HepG2 (cell line): ENCODE measurements at regions not wholly inside any gene's neighbourhood (a gene's known extent, or its start where the extent isn't known, plus 50 kb on each side); places are given as distances from the start of the nearest gene placed in this dataset.
A peak's percentile ranks its signal among the peaks of the same experiment; 100 is the strongest.

ENCODE experiments used
- ATAC-seq: fragments of 200-7000 bp; cut with Tn5 transposase; 3 replicates; pipeline ENCODE4 v1.9.1; 2020; ENCODE audit warnings: mild to moderate bottlenecking, moderate library complexity
- BruUV-seq: library from RNA; stranded (reverse); fragments of 400-500 nt; replicated peaks from 2 replicates; lab custom pipeline; 2021; lab: Mats Ljungman, UMichigan
- CTCF ChIA-PET: fragments of 300-600 bp; formaldehyde crosslinking; extraction: SDS; loops from one replicate; lab custom pipeline; 2021; ENCODE audit warnings: low total read pairs, inconsistent platforms, low intra/inter-chr PET ratio; lab: Yijun Ruan, JAX
- POLR2A ChIA-PET: fragments of 350-600 bp; sonication (Branson Sonifier 250); formaldehyde crosslinking; loops from one replicate; lab custom pipeline; 2020; ENCODE audit warnings: antibody characterized with exemption, inconsistent platforms; lab: Yijun Ruan, JAX
- DNase-seq: peaks from one replicate; pipeline ENCODE4 v3.0.0-alpha.2; 2015; ENCODE audit warnings: low spot score
- FAIRE-seq: peaks from 3 replicates; lab custom pipeline; 2011; peaks lifted over from hg19 to GRCh38; lab: Jason Lieb, UNC
- H2AFZ ChIP-seq: one replicate; pipeline ENCODE4 v1.6.1; 2011; ENCODE audit warnings: low read length, inconsistent platforms
- H3K27ac ChIP-seq: fragments of 300-600 bp; 3 replicates; pipeline ENCODE4 v1.8.0; 2011; ENCODE audit warnings: mixed run types, mild to moderate bottlenecking, mixed read lengths, low read length, inconsistent platforms; ENCODE audit not compliant: insufficient read depth; ENCODE audit errors: extremely low read length
- H3K27me3 ChIP-seq, 2 experiments: fragments of 200-600 bp in 1 of 2; 2 replicates in 1 of 2; 3 replicates in 1 of 2; pipeline versions ENCODE4 v1.6.0 to v1.8.0; 2011; ENCODE audit warnings: low read length in 2 of 2, mild to moderate bottlenecking in 2 of 2, moderate library complexity in 2 of 2, inconsistent platforms in 1 of 2; ENCODE audit not compliant: insufficient read depth in 2 of 2, control insufficient read depth in 1 of 2
- H3K36me3 ChIP-seq, 2 experiments: fragments of 200-600 bp in 1 of 2; replicated peaks in 1 of 2; 2 replicates in 1 of 2; 3 replicates in 1 of 2; pipeline versions ENCODE4 v1.5.1 to v1.8.0; 2011; ENCODE audit warnings: low read length in 2 of 2, inconsistent platforms in 1 of 2; ENCODE audit not compliant: insufficient read depth in 2 of 2, control insufficient read depth in 1 of 2
- H3K4me1 ChIP-seq: 2 replicates; pipeline ENCODE4 v1.5.1; 2012; ENCODE audit warnings: low read length, inconsistent platforms; ENCODE audit not compliant: insufficient read depth
- H3K4me2 ChIP-seq: 2 replicates; pipeline ENCODE4 v1.6.0; 2011; ENCODE audit warnings: low read depth, low read length, inconsistent platforms
- H3K4me3 ChIP-seq, 3 experiments: fragments of 200-600 bp in 1 of 3; sonication (generic), shearing (Covaris generic) in 1 of 3; replicated peaks in 1 of 3; 2 replicates each; pipeline ENCODE4 v1.5.1; 2011 to 2016; ENCODE audit warnings: low read length in 3 of 3, inconsistent platforms in 2 of 3, low read depth in 2 of 3, mild to moderate bottlenecking in 2 of 3, control low read depth in 1 of 3, mixed read lengths in 1 of 3; ENCODE audit not compliant: insufficient read depth in 1 of 3
- H3K79me2 ChIP-seq: one replicate; pipeline ENCODE4 v1.6.1; 2011; ENCODE audit warnings: low read length, inconsistent platforms; ENCODE audit not compliant: insufficient read depth
- H3K9ac ChIP-seq: 2 replicates; pipeline ENCODE4 v1.6.0; 2011; ENCODE audit warnings: mild to moderate bottlenecking, low read depth, low read length, inconsistent platforms; ENCODE audit not compliant: insufficient read depth
- H3K9me3 ChIP-seq: 2 replicates; pipeline ENCODE4 v1.5.1; 2012; ENCODE audit warnings: mild to moderate bottlenecking, low read length
- H4K20me1 ChIP-seq: 2 replicates; pipeline ENCODE4 v1.6.0; 2011; ENCODE audit warnings: inconsistent platforms, mild to moderate bottlenecking, low read length, moderate library complexity; ENCODE audit not compliant: insufficient read depth
- ARID5B ChIP-seq: IDR thresholded peaks from 2 replicates; pipeline ENCODE4 v1.4.0; 2020; ENCODE audit warnings: mild to moderate bottlenecking, missing genetic modification reagents
- ISL2 ChIP-seq: sonication (generic); formaldehyde crosslinking; IDR thresholded peaks from 2 replicates; pipeline ENCODE4 v1.5.0; 2020; ENCODE audit warnings: missing genetic modification reagents
- KDM2A ChIP-seq: sonication (generic); formaldehyde crosslinking; IDR thresholded peaks from 2 replicates; pipeline ENCODE4 v1.4.0; 2020; ENCODE audit warnings: low read depth, missing genetic modification reagents, borderline replicate concordance
- MNT ChIP-seq: fragments of 450-650 bp; IDR thresholded peaks from 2 replicates; pipeline ENCODE4 v1.6.1; 2016
- NFE2L2 ChIP-seq: fragments of 150-350 bp; IDR thresholded peaks from 2 replicates; pipeline ENCODE4 v1.6.1; 2014; ENCODE audit warnings: low read length
- SKI ChIP-seq: fragments of 450-650 bp; IDR thresholded peaks from one replicate; pipeline ENCODE4 v1.6.1; 2018; ENCODE audit warnings: mild to moderate bottlenecking; ENCODE audit not compliant: partially characterized antibody
- ZMYM4 ChIP-seq: sonication (generic); formaldehyde crosslinking; IDR thresholded peaks from 2 replicates; pipeline ENCODE4 v1.8.1; 2023; ENCODE audit warnings: mild to moderate bottlenecking, missing genetic modification reagents
- ZNF329 ChIP-seq: sonication (generic); formaldehyde crosslinking; IDR thresholded peaks from 2 replicates; pipeline ENCODE4 v1.9.0; 2021; ENCODE audit warnings: low read depth, mild to moderate bottlenecking, missing genetic modification reagents
- ZNF770 ChIP-seq: sonication (generic); formaldehyde crosslinking; IDR thresholded peaks from 2 replicates; pipeline ENCODE4 v1.5.0; 2020; ENCODE audit warnings: mild to moderate bottlenecking, missing genetic modification reagents
- WGBS: methylation state at CpG from one replicate; pipeline ENCODE4 v1.1.6; 2017; ENCODE audit warnings: low lambda C conversion rate; 5-methylcytosine and 5-hydroxymethylcytosine counted together
- in situ Hi-C: cut with HindIII; loops from 2 replicates; pipeline ENCODE4 v1.10.0; 2017; ENCODE audit warnings: low pct_unique_long_range_greater_than_20kb; ENCODE audit not compliant: extremely low pct_ligation_motif_present
- intact Hi-C: fragments of 100-400 bp; cut with micrococcal nuclease; formaldehyde crosslinking; loops from one replicate; pipeline ENCODE4 v1.10.0; 2022; ENCODE audit not compliant: unreplicated experiment

- H3K9ac ChIP-seq, result no peak overlapping the region
- H3K4me3 ChIP-seq, result no peak overlapping the region
- H3K36me3 ChIP-seq, result no peaks in the 10 kb centered on the region
- no peaks in the 10 kb centered on the region for H4K20me1 ChIP-seq
- FAIRE-seq, result no peak
- CTCF ChIA-PET, result no interaction called here
- intact Hi-C loops, result no loop called here
- no peaks in the 10 kb centered on the region for H3K79me2 ChIP-seq
- no peak overlapping the region for H3K27ac ChIP-seq
- no peak for DNase-seq
- 10% methylated on average over 3 of the region's 5 CpGs for WGBS
- in situ Hi-C loops, result no loop called here
- no peak overlapping the region for H2AFZ ChIP-seq
- peaks cover 17% of the 10 kb centered on the region for H3K9me3 ChIP-seq
- POLR2A ChIA-PET, result no interaction called here
- H3K27me3 ChIP-seq, result no peaks in the 10 kb centered on the region
- BruUV-seq, result no TSS peak
- peak; percentile 88 for TF ChIP-seq MNT
- TF ChIP-seq NFE2L2, result no peak
- H3K4me2 ChIP-seq, result no peak overlapping the region
- no peaks in the 10 kb centered on the region for H3K4me1 ChIP-seq
- ATAC-seq, result no peak
These were observed 123.8 kb upstream of the IRS2 start for GRCh38 chr13:109910194-109910593.

- whole genome bisulfite sequencing, result 0% methylated on average over 3 of the region's 3 CpGs
These were observed 120.6 kb upstream of the IRS2 start for GRCh38 chr13:109906976-109907375.

More at GRCh38 chr13:109906976-109907375, 120.6 kb upstream of the IRS2 start:
- POLR2A ChIA-PET, result no interaction called here
- no TSS peak for BruUV-seq
- H3K9ac ChIP-seq, result no peak overlapping the region
- no peaks in the 10 kb centered on the region for H3K79me2 ChIP-seq
- no peaks in the 10 kb centered on the region for H3K27me3 ChIP-seq
- CTCF ChIA-PET, result no interaction called here
- no peak overlapping the region for H2AFZ ChIP-seq
- intact Hi-C loops, result no loop called here
- peaks cover 17% of the 10 kb centered on the region for H3K9me3 ChIP-seq
- no peak overlapping the region for H3K4me2 ChIP-seq
- no peaks in the 10 kb centered on the region for H3K4me1 ChIP-seq
- no peaks in the 10 kb centered on the region for H4K20me1 ChIP-seq
- H3K36me3 ChIP-seq, result no peaks in the 10 kb centered on the region
- in situ Hi-C loops, result no loop called here
- DNase-seq, result no peak
- H3K4me3 ChIP-seq, result no peak overlapping the region
- FAIRE-seq, result no peak
- TF ChIP-seq ARID5B (CRISPR knock-in tag) (no peak), SKI (no peak), ISL2 (no peak), ZNF770 (CRISPR knock-in tag) (no peak), KDM2A (CRISPR knock-in tag) (no peak), ZNF329 (CRISPR knock-in tag) (no peak), ZMYM4 (CRISPR knock-in tag) (no peak)
- no peak for ATAC-seq
- H3K27ac ChIP-seq, result no peak overlapping the region
